SKM-1 (cell line): ENCODE measurements at regions not wholly inside any gene's neighbourhood (a gene's known extent, or its start where the extent isn't known, plus 50 kb on each side); places are given as distances from the start of the nearest gene placed in this dataset.
"Not testable (repeated sequence)": the region's sequence is repeated elsewhere in the genome, so short reads cannot be mapped to it uniquely, and the experiment has no call there.

Source experiments
- DNase-seq: peaks from one replicate; lab custom pipeline; 2025; ENCODE audit not compliant: unreplicated experiment; lab: John Stamatoyannopoulos, UW

DNA sequence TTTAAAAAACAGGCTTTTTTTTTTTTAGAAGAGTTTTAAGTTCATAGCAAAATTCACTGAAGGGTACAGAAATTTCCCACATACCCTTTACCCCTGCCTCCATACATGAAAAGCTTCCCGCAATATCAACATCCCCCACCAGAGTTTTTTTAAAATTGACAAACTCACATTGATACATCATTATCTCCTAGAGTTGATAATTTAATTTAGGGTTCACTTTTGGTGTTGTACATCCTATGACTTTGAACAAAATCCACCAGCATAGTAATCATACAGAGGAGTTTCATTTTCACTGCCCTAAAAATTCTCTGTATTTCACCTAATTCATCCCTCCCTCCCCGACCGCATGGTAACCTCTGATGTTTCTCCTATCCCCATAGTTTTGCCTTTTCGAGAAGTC is 53.6 kb upstream of the KCNK2 start:
- DNase-seq, result no peak

DNA sequence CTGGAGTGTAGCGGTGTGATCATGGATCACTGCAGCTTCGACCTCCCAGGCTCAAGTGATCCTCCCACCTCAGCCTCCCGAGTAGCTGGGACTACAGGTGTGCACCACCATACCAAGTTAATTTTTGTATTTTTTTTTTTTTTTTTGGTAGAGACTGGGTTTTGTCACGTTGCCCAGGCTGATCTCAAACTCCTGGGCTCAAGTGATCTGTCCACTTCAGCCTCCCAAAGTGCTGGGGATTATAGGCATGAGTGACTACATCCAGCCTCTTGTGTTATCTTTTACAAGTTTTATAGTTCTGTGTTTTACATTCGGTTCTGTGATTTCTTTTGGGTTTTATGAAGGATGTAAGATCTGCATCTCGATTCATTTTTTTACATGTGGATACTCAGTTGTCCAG is 52.0 kb upstream of the KCNK2 start:
- not testable (repeated sequence) for DNase-seq

DNA sequence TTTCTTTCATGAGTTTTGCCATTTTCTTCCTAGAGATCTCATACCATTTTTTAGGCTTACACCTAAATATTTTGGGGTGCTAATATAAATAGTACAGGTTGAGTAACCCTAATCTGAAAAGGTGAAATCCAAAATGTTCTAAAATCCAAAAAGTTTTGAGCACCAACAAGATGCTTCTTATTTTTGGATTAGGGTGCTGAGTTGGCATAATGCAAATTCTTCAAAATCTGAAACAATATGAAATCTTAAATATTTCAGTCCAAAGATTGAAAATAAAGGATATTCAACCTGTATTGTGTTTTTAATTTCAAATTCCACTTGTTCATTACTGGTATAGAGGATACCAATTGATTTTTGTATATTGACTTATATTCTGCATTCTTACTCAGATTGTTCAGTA is 51.1 kb upstream of the KCNK2 start:
- no peak for DNase-seq
